Endothelial cell of umbilical vein (primary cell): ENCODE measurements at regions not wholly inside any gene's neighbourhood (a gene's known extent, or its start where the extent isn't known, plus 50 kb on each side); places are given as distances from the start of the nearest gene placed in this dataset.

Experiments used
- BruUV-seq: library from RNA; stranded (reverse); fragments of 400-500 nt; replicated peaks from 2 replicates; lab custom pipeline; 2021; lab: Mats Ljungman, UMichigan
- CTCF ChIA-PET: fragments of 300-600, 350-600 bp; sonication (Branson Sonifier 250); formaldehyde crosslinking; loops from one replicate; lab custom pipeline; 2021; ENCODE audit warnings: antibody characterized with exemption, inconsistent platforms; lab: Charles Lee
- POLR2A ChIA-PET: fragments of 300-600, 350-600 bp; sonication (Branson Sonifier 250); formaldehyde crosslinking; loops from one replicate; lab custom pipeline; 2021; ENCODE audit warnings: antibody characterized with exemption, inconsistent platforms; lab: Charles Lee
- DNase-seq: peaks from one replicate; pipeline ENCODE4 v3.0.0-alpha.2; 2011; ENCODE audit warnings: low read depth, low spot score
- FAIRE-seq: peaks from 2 replicates; lab custom pipeline; 2011; peaks lifted over from hg19 to GRCh38; lab: Jason Lieb, UNC
- H2AFZ ChIP-seq: 2 replicates; pipeline ENCODE4 v1.6.0; 2012; ENCODE audit warnings: low read depth, low read length, control low read depth, inconsistent platforms
- H3K27ac ChIP-seq: 2 replicates; pipeline ENCODE4 v1.5.1; 2011; ENCODE audit warnings: low read depth, mild to moderate bottlenecking, control low read depth, low read length, moderate library complexity; ENCODE audit not compliant: insufficient read depth
- H3K27me3 ChIP-seq, 2 experiments: 2 replicates each; pipeline versions ENCODE4 v1.6.0 to v1.6.1; 2011; ENCODE audit warnings: low read length in 2 of 2, mixed read lengths in 1 of 2; ENCODE audit not compliant: control insufficient read depth in 2 of 2, insufficient read depth in 2 of 2
- H3K36me3 ChIP-seq, 2 experiments: 2 replicates in 1 of 2; 3 replicates in 1 of 2; pipeline ENCODE4 v1.5.1; 2011; ENCODE audit warnings: low read length in 2 of 2, mild to moderate bottlenecking in 1 of 2, moderate library complexity in 1 of 2; ENCODE audit not compliant: control insufficient read depth in 2 of 2, insufficient read depth in 2 of 2; ENCODE audit errors: extremely low read depth in 1 of 2
- H3K4me1 ChIP-seq: 3 replicates; pipeline ENCODE4 v1.5.1; 2011; ENCODE audit warnings: mild to moderate bottlenecking, low read length; ENCODE audit not compliant: control insufficient read depth, insufficient read depth; ENCODE audit errors: extremely low read depth
- H3K4me2 ChIP-seq: 2 replicates; pipeline ENCODE4 v1.6.1; 2011; ENCODE audit warnings: low read length, control low read depth, mixed read lengths; ENCODE audit not compliant: insufficient read depth
- H3K4me3 ChIP-seq, 3 experiments: fragments of 200-600 bp in 1 of 3; sonication (generic), shearing (Covaris generic) in 1 of 3; replicated peaks in 1 of 3; 2 replicates each; pipeline ENCODE4 v1.5.1; 2011 to 2016; ENCODE audit warnings: control low read depth in 3 of 3, low read length in 3 of 3, mild to moderate bottlenecking in 2 of 3, inconsistent platforms in 1 of 3, low read depth in 1 of 3, moderate library complexity in 1 of 3; ENCODE audit not compliant: insufficient read depth in 1 of 3
- H3K79me2 ChIP-seq: 2 replicates; pipeline ENCODE4 v1.6.0; 2012; ENCODE audit warnings: low read length, inconsistent platforms; ENCODE audit not compliant: control insufficient read depth, insufficient read depth
- H3K9ac ChIP-seq: replicated peaks from 2 replicates; pipeline ENCODE3; 2011; ENCODE audit warnings: low read length, control low read depth; ENCODE audit not compliant: insufficient read depth; ENCODE audit errors: extremely low read depth
- H3K9me1 ChIP-seq: replicated peaks from 3 replicates; pipeline ENCODE4 v1.6.0; 2011; ENCODE audit warnings: mild to moderate bottlenecking, low read length; ENCODE audit not compliant: control insufficient read depth, insufficient read depth; ENCODE audit errors: extremely low read depth
- H3K9me3 ChIP-seq: replicated peaks from 2 replicates; pipeline ENCODE4 v1.5.1; 2012; ENCODE audit warnings: low read length, inconsistent platforms; ENCODE audit not compliant: control insufficient read depth, insufficient read depth
- H4K20me1 ChIP-seq: replicated peaks from 2 replicates; pipeline ENCODE3; 2011; ENCODE audit warnings: mild to moderate bottlenecking, low read length; ENCODE audit not compliant: control insufficient read depth, insufficient read depth; ENCODE audit errors: extremely low read depth
- EZH2 ChIP-seq: IDR thresholded peaks from 2 replicates; pipeline ENCODE4 v1.6.1; 2012; ENCODE audit warnings: borderline replicate concordance, low read depth, mild to moderate bottlenecking, moderate library complexity, low read length, inconsistent platforms; ENCODE audit not compliant: severe bottlenecking
- FOS ChIP-seq: IDR thresholded peaks from 2 replicates; pipeline ENCODE4 v1.6.1; 2011; ENCODE audit warnings: mild to moderate bottlenecking, low read length, moderate library complexity, borderline replicate concordance; ENCODE audit not compliant: insufficient read depth
- GATA2 ChIP-seq: IDR thresholded peaks from 2 replicates; pipeline ENCODE4 v1.7.0; 2011; ENCODE audit warnings: low read depth, mild to moderate bottlenecking, moderate library complexity, mixed read lengths, low read length; ENCODE audit not compliant: insufficient read length, insufficient read depth
- JUN ChIP-seq: IDR thresholded peaks from 2 replicates; pipeline ENCODE4 v1.6.1; 2011; ENCODE audit warnings: borderline replicate concordance, low read depth; ENCODE audit not compliant: insufficient read length, insufficient read depth
- MYC ChIP-seq: IDR thresholded peaks from one replicate; pipeline ENCODE4 v1.6.1; 2011; ENCODE audit warnings: mild to moderate bottlenecking, low read depth, low read length
- POLR2A ChIP-seq: IDR thresholded peaks from 2 replicates; pipeline ENCODE4 v1.6.1; 2012; ENCODE audit warnings: low read depth, mild to moderate bottlenecking, control low read depth, low read length
- POLR2AphosphoS5 ChIP-seq: IDR thresholded peaks from 2 replicates; pipeline ENCODE4 v1.6.1; 2012; ENCODE audit warnings: low read depth, mild to moderate bottlenecking, control low read depth, low read length, moderate library complexity; ENCODE audit not compliant: insufficient read depth
- dilution Hi-C: fragments of 300-500 bp; cut with MboI; formaldehyde crosslinking; loops from one replicate; pipeline ENCODE4 v1.15.0; 2019; ENCODE audit warnings: low sequenced_read_pairs; ENCODE audit not compliant: extremely low pct_ligation_motif_present
- intact Hi-C: fragments of 100-400 bp; cut with micrococcal nuclease; formaldehyde crosslinking; loops from one replicate; pipeline ENCODE4 v1.10.0; 2022
- TF ChIP-seq, protein P1 (sequence below), 2 donors: IDR thresholded peaks; 1 replicate in 1 of 2; 2 replicates in 1 of 2; pipeline ENCODE4 v1.5.1; 2011; ENCODE audit warnings: low read length in 2 of 2, mild to moderate bottlenecking in 2 of 2, moderate library complexity in 2 of 2, control low read depth in 1 of 2, inconsistent platforms in 1 of 2, low read depth in 1 of 2; ENCODE audit not compliant: insufficient read depth in 1 of 2; ENCODE audit errors: extremely low read depth in 1 of 2
- TF ChIP-seq, protein P2 (sequence below): IDR thresholded peaks from 2 replicates; pipeline ENCODE4 v1.6.1; 2011; ENCODE audit not compliant: insufficient read depth, insufficient read length

DNA sequence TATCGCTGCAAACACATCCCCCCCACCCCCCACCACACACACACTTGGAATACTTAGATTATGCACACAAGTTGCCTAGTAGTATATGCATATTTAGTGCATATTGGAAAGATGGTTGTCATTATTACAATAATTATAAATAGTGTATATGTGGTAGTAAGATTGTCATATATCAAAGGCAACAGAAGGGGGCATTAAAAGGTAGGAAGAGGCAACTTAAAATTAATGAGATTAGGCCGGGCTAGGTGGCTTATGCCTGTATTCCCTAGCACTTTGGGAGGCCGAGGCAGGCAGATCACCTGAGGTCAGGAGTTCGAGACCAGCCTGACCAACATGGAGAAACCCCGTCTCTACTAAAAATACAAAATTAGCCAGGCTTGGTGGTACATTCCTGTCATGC is 52.1 kb downstream of the GSC start:
- Histone ChIP-seq H3K9ac (no peak overlapping the region), H4K20me1 (no peaks in the 10 kb centered on the region), H3K79me2 (no peaks in the 10 kb centered on the region), H3K27me3 (no peaks in the 10 kb centered on the region), H3K9me3 (no peaks in the 10 kb centered on the region), H3K9me1 (no peaks in the 10 kb centered on the region), H3K27ac (no peak overlapping the region), H3K4me3 (no peak overlapping the region), H3K36me3 (no peaks in the 10 kb centered on the region), H2AFZ (no peak overlapping the region), H3K4me2 (no peak overlapping the region), H3K4me1 (no peaks in the 10 kb centered on the region)
- ChIA-PET CTCF (no interaction called here), POLR2A (no interaction called here)
- FAIRE-seq (no peak), DNase-seq (no peak)
- TF ChIP-seq, protein P1, sequence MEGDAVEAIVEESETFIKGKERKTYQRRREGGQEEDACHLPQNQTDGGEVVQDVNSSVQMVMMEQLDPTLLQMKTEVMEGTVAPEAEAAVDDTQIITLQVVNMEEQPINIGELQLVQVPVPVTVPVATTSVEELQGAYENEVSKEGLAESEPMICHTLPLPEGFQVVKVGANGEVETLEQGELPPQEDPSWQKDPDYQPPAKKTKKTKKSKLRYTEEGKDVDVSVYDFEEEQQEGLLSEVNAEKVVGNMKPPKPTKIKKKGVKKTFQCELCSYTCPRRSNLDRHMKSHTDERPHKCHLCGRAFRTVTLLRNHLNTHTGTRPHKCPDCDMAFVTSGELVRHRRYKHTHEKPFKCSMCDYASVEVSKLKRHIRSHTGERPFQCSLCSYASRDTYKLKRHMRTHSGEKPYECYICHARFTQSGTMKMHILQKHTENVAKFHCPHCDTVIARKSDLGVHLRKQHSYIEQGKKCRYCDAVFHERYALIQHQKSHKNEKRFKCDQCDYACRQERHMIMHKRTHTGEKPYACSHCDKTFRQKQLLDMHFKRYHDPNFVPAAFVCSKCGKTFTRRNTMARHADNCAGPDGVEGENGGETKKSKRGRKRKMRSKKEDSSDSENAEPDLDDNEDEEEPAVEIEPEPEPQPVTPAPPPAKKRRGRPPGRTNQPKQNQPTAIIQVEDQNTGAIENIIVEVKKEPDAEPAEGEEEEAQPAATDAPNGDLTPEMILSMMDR (IDR thresholded peaks at IDR 0.05; ENCODE audit: extremely low read depth in 1 of 2, insufficient read depth in 1 of 2, low read depth in 1 of 2, low read length in 2 of 2): no peak
- no peak for TF ChIP-seq POLR2AphosphoS5
- TF ChIP-seq POLR2A: no peak
- TF ChIP-seq, protein P2, sequence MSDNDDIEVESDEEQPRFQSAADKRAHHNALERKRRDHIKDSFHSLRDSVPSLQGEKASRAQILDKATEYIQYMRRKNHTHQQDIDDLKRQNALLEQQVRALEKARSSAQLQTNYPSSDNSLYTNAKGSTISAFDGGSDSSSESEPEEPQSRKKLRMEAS: no peak
- no peak for TF ChIP-seq FOS
- no peak for TF ChIP-seq MYC
- no peak for TF ChIP-seq JUN
- TF ChIP-seq EZH2: no peak
- no peak for TF ChIP-seq GATA2
- BruUV-seq: no TSS peak
- intact Hi-C loops (no loop called here), dilution Hi-C loops (no loop called here)
